K562 (cell line): ENCODE measurements at regions not wholly inside any gene's neighbourhood (a gene's known extent, or its start where the extent isn't known, plus 50 kb on each side); places are given as distances from the start of the nearest gene placed in this dataset.

Experiments
- ATAC-seq: fragments of 200-7000 bp; cut with Tn5 transposase; 3 replicates; pipeline ENCODE4 v1.9.1; 2020; ENCODE audit warnings: moderate library complexity
- BruUV-seq: library from RNA; stranded (reverse); fragments of 400-500 nt; replicated peaks from 2 replicates; lab custom pipeline; 2021; lab: Mats Ljungman, UMichigan
- CTCF ChIA-PET: fragments of 300-600 bp; formaldehyde crosslinking; extraction: SDS; loops from one replicate; lab custom pipeline; 2021; ENCODE audit warnings: low intra/inter-chr PET ratio; lab: Yijun Ruan, JAX
- POLR2A ChIA-PET: fragments of 300-600, 350-650 bp; sonication (Branson Sonifier 250); formaldehyde crosslinking; extraction: SDS; loops from one replicate; lab custom pipeline; 2021; ENCODE audit warnings: antibody characterized with exemption, inconsistent platforms; lab: Yijun Ruan, JAX
- DNase-seq, 4 experiments: peaks; one replicate each; pipeline versions ENCODE4 v3.0.0 to v3.0.0-alpha.2; 2011 to 2018; ENCODE audit warnings: low spot score in 3 of 4, mixed read lengths in 3 of 4; ENCODE audit errors: extremely low read depth in 1 of 4
- FAIRE-seq: peaks from 2 replicates; lab custom pipeline; 2011; peaks lifted over from hg19 to GRCh38; lab: Jason Lieb, UNC
- H2AFZ ChIP-seq: 2 replicates; pipeline ENCODE4 v1.6.0; 2011; ENCODE audit warnings: low read depth, low read length, control low read depth, inconsistent platforms
- H3K27ac ChIP-seq: fragments of 200-600 bp; 3 replicates; pipeline ENCODE4 v1.8.0; 2011; ENCODE audit warnings: low read depth, mild to moderate bottlenecking, control low read depth, inconsistent platforms, low read length, moderate library complexity, mixed read lengths; ENCODE audit errors: extremely low read depth
- H3K27me3 ChIP-seq, 2 experiments: fragments of 300-600 bp in 1 of 2; 2 replicates in 1 of 2; 3 replicates in 1 of 2; pipeline versions ENCODE4 v1.6.0 to v1.8.0; 2011; ENCODE audit warnings: inconsistent platforms in 2 of 2, low read length in 2 of 2, mild to moderate bottlenecking in 1 of 2, mixed read lengths in 1 of 2, moderate library complexity in 1 of 2; ENCODE audit not compliant: control insufficient read depth in 2 of 2, insufficient read depth in 2 of 2
- H3K36me3 ChIP-seq: fragments of 300-600 bp; 3 replicates; pipeline ENCODE4 v1.8.0; 2011; ENCODE audit warnings: mild to moderate bottlenecking, low read length, inconsistent platforms; ENCODE audit not compliant: control insufficient read depth, insufficient read depth
- H3K4me1 ChIP-seq, 2 experiments: fragments of 200-600 bp in 1 of 2; replicated peaks in 1 of 2; 2 replicates in 1 of 2; 3 replicates in 1 of 2; pipeline versions ENCODE4 v1.5.1 to v1.8.0; 2011; ENCODE audit warnings: inconsistent platforms in 2 of 2, low read length in 2 of 2, mild to moderate bottlenecking in 1 of 2, mixed read lengths in 1 of 2, moderate library complexity in 1 of 2; ENCODE audit not compliant: control insufficient read depth in 2 of 2, insufficient read depth in 2 of 2
- H3K4me2 ChIP-seq: 2 replicates; pipeline ENCODE4 v1.6.1; 2011; ENCODE audit warnings: low read length, control low read depth, inconsistent platforms, mixed read lengths; ENCODE audit not compliant: insufficient read depth
- H3K4me3 ChIP-seq: fragments of 200-600 bp; sonication (generic), shearing (Covaris generic); 2 replicates; pipeline ENCODE4 v1.5.1; 2016; ENCODE audit warnings: control low read depth, inconsistent platforms
- H3K79me2 ChIP-seq: fragments of 200-600 bp; 3 replicates; pipeline ENCODE4 v1.8.0; 2011; ENCODE audit warnings: low read length, inconsistent platforms; ENCODE audit not compliant: control insufficient read depth, insufficient read depth
- H3K9ac ChIP-seq, 2 experiments: 2 replicates each; pipeline versions ENCODE4 v1.6.0 to v1.6.1; 2011; ENCODE audit warnings: low read depth in 2 of 2, low read length in 2 of 2, control low read depth in 1 of 2, inconsistent platforms in 1 of 2, mild to moderate bottlenecking in 1 of 2, mixed read lengths in 1 of 2; ENCODE audit not compliant: insufficient read depth in 1 of 2
- H3K9me1 ChIP-seq: one replicate; pipeline ENCODE4 v1.6.0; 2011; ENCODE audit warnings: inconsistent platforms, mild to moderate bottlenecking, low read length, moderate library complexity; ENCODE audit not compliant: control insufficient read depth, insufficient read depth
- H3K9me3 ChIP-seq: replicated peaks from 2 replicates; pipeline ENCODE4 v1.5.1; 2011; ENCODE audit warnings: low read depth, low read length, inconsistent platforms; ENCODE audit not compliant: control insufficient read depth, insufficient read depth
- H4K20me1 ChIP-seq: replicated peaks from 2 replicates; pipeline ENCODE4 v1.6.1; 2011; ENCODE audit warnings: low read length, inconsistent platforms, mixed read lengths; ENCODE audit not compliant: control insufficient read depth, insufficient read depth
- EGR1 ChIP-seq: fragments of 450-650 bp; conservative IDR thresholded peaks from 2 replicates; pipeline ENCODE4 v1.6.1; 2017; ENCODE audit warnings: mild to moderate bottlenecking
- ESRRB ChIP-seq: fragments of 250-450 bp; sonication (Bioruptor Pico); IDR thresholded peaks from 2 replicates; pipeline ENCODE4 v1.5.0; 2020; ENCODE audit warnings: mild to moderate bottlenecking, moderate library complexity, borderline replicate concordance
- MCM7 ChIP-seq, 2 experiments: fragments of 450-650 bp; IDR thresholded peaks; 2 replicates each; pipeline ENCODE4 v1.6.1; 2016 to 2018
- RAD21 ChIP-seq, 2 experiments: fragments of 250-450 bp in 1 of 2; fragments of 450-650 bp in 1 of 2; sonication (Bioruptor Pico) in 1 of 2; formaldehyde crosslinking in 1 of 2; IDR thresholded peaks in 1 of 2; conservative IDR thresholded peaks in 1 of 2; 2 replicates each; pipeline versions ENCODE4 v1.4.0 to v1.8.0; 2020 to 2022; ENCODE audit warnings: mild to moderate bottlenecking in 2 of 2, moderate library complexity in 1 of 2
- SP1 ChIP-seq: sonication (generic); formaldehyde crosslinking; IDR thresholded peaks from 2 replicates; pipeline ENCODE4 v1.8.1; 2022; ENCODE audit warnings: mild to moderate bottlenecking, missing genetic modification reagents
- TAF9B ChIP-seq: fragments of 450-650 bp; IDR thresholded peaks from 2 replicates; pipeline ENCODE4 v1.6.1; 2018; ENCODE audit warnings: mild to moderate bottlenecking; ENCODE audit not compliant: partially characterized antibody
- TEAD1 ChIP-seq, 2 experiments: fragments of 450-650 bp in 1 of 2; sonication (generic) in 1 of 2; formaldehyde crosslinking; IDR thresholded peaks; 2 replicates each; pipeline versions ENCODE4 v1.4.0 to v1.8.0; 2020 to 2022; ENCODE audit warnings: mild to moderate bottlenecking in 2 of 2, missing genetic modification reagents in 1 of 2
- ZNF507 ChIP-seq: conservative IDR thresholded peaks from 2 replicates; pipeline ENCODE4 v1.6.1; 2017; ENCODE audit warnings: missing genetic modification characterization, missing compliant biosample characterization
- WGBS: fragments of 100-300 bp; shearing (Covaris generic); methylation state at CpG from one replicate; pipeline ENCODE4 v1.1.6; 2016; ENCODE audit warnings: low coverage, mixed read lengths; ENCODE audit not compliant: insufficient coverage; ENCODE audit errors: missing lambda C conversion rate; 5-methylcytosine and 5-hydroxymethylcytosine counted together
- in situ Hi-C: fragments of 300-500 bp; cut with MboI; formaldehyde crosslinking; loops from 4 replicates; pipeline ENCODE4 v1.15.0; 2018; ENCODE audit warnings: inconsistent platforms, mixed read lengths
- intact Hi-C: fragments of 100-400 bp; cut with micrococcal nuclease; formaldehyde crosslinking; loops from 2 replicates; pipeline ENCODE4 v1.14.2; 2022

GRCh38 chr1:222346955-222347354 is 200.9 kb downstream of the HHIPL2 start:
- no TSS peak for BruUV-seq
- ChIA-PET POLR2A (no interaction called here), CTCF (no interaction called here)
- Histone ChIP-seq H3K4me2 (no peak overlapping the region), H3K36me3 (no peaks in the 10 kb centered on the region), H3K79me2 (no peaks in the 10 kb centered on the region), H3K9me3 (no peaks in the 10 kb centered on the region), H3K4me1 (no peaks in the 10 kb centered on the region), H3K9me1 (no peaks in the 10 kb centered on the region), H2AFZ (no peak overlapping the region), H3K4me3 (no peak overlapping the region)
- 0% methylated on average over 4 of the region's 4 CpGs for WGBS
- DNase-seq = no peak
- in situ Hi-C loops = no loop called here
- TF ChIP-seq ESRRB (no peak), TEAD1 (CRISPR knock-in tag; IDR thresholded peaks at IDR 0.05) (no peak), ZNF507 (tag) (no peak), TAF9B (no peak), EGR1 (no peak), MCM7 (IDR thresholded peaks at IDR 0.05) (no peak), RAD21 (CRISPR knock-in tag; conservative IDR thresholded peaks at IDR 0.05 in 1 of 2, IDR thresholded peaks at IDR 0.05 in 1 of 2) (no peak), SP1 (CRISPR knock-in tag) (no peak)
- TF ChIP-seq, all 486 proteins: peak for 0
- FAIRE-seq (no peak), ATAC-seq (no peak)
- Histone ChIP-seq H3K9ac (no peak overlapping the region), H3K27me3 (no peaks in the 10 kb centered on the region), H3K27ac (no peak overlapping the region), H4K20me1 (no peaks in the 10 kb centered on the region)
- intact Hi-C loops = no loop called here
